Kidney capillary endothelial cell (primary cell): ENCODE measurements at regions not wholly inside any gene's neighbourhood (a gene's known extent, or its start where the extent isn't known, plus 50 kb on each side); places are given as distances from the start of the nearest gene placed in this dataset.

ENCODE experiments used
- DNase-seq: peaks from one replicate; pipeline ENCODE4 v3.0.0-alpha.2; 2018; ENCODE audit warnings: low spot score

DNA sequence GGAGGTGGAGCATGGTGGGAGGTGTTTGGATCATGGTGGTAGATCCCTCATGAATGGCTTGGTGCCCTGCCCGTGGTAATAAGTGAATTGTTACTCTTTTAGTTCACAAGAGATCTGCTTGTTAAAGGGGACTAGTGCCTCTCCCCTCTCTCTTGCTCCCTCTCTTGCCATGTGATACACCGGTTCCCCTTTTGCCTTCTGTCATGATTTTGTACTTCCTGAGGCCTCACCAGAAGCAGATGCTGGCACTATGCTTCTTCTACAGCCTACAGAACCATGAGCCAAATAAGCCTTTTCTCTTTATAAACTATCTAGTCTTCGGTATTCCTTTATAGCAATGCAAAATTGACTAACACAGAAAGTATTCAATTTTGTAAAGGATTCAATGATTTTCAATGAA lies 817.1 kb downstream of the TLR4 start:
- DNase-seq: no peak

DNA sequence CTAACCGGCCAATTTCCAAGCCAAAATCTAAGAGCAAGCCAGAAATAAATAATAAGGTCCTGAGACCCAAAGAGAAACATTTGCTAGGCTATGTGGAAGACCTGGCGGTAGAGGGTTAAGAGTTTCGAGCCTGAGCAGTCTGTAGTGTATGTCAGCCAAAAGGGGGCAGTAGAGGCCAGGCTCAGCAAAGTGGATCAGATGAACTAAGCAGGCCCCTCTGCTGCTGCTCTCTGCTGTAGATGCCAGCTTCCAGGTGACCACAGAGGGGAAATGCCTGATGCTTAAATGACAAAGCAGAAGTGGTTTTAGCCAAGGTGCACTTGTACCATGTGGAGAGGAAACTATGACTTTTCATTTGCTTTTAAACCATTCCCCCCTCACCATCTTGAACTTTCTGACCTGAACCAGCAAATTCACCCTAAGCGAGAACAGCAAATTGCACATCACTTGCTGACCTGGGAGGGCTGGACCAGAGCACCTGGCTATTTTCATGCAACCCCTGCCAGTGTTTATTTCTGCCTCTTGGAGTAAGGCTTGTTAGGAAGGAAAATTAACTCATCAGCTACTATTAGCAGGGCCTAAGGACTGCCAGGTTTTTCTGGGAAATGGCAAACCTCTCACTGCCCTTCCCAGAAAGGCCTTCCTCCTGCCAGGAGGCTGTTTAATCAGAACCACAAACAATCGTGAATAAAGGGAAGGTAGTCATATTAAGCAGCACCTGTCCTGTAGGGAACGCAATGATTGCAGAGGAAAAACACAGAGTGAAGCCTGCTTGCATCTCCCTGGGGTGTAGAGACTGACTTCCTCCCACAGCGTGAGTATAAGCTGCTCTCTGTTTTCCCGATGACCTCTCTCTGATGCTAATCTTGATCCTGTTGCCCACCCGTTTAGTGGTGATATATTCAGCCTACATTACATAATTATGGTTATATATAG lies 818.2 kb downstream of the TLR4 start:
- peak; percentile 66 for DNase-seq

DNA sequence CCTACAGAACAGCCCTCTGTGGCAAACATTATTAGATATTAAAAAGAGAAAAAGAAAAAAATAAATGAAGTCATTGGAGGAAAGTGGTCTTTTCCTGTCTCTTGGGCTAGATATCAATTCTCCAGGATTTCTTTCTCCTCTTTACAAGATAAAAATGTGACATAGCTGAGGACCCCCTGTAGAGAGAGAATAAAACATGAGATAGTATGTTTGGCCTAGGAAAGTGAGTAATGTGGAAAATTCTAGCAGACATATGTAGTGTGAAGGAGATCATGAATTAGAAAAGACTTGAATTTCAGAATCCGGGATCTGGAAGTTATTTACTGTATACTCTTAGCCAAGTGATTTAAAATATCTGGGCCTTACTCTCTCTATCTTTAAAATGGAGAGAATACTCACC lies 823.1 kb downstream of the TLR4 start:
- DNase-seq: no peak

- peak; percentile 85 for DNase-seq
Observed at GRCh38 chr9:118529210-118529609, 825.0 kb downstream of the TLR4 start.

GRCh38 chr9:118529624-118530214 lies 825.5 kb downstream of the TLR4 start:
- DNase-seq: no peak

DNA sequence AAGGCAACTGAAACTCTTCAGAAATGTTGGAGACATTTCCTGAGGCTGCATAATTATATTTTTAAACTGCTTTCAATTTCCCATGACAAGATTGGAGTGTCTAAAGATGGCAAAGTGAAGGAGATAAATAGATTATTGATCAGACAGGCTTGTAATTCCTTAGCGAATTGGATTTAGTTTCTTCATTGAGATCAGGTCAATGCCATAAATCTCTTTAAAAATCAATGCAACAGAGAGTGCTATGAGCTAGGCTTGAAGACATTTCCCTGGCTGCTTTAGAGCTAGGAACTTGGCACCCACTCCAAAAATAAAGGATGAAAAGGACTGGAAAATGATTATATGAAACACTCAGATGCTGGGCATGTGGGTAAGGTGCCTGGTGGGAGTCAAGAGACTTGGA lies 828.4 kb downstream of the TLR4 start:
- DNase-seq: no peak

GRCh38 chr9:118533101-118533500 lies 828.9 kb downstream of the TLR4 start:
- no peak for DNase-seq

GRCh38 chr9:118533850-118534249 lies 829.6 kb downstream of the TLR4 start:
- peak; percentile 7 for DNase-seq

DNA sequence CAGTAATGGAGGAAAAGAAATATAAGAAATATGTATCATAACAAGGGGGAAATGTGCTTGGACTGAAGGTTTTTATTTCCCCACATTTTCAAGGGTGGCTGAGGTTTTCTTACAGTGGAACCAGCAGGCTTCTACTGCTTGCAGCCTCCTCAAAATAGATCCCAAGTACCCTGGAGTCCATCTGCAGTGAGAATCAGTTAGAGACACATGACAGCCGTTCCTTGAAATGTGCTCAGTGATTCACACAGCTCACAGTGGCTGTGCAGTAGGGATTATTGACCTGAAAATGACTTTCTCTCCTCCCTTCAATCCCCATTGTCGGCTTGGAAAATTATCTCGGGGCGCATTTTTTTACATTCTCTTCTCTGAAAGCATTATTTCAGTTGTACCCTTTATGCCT lies 832.0 kb downstream of the TLR4 start:
- no peak for DNase-seq

- DNase-seq: no peak
Observed at GRCh38 chr9:118538959-118539358, 830.3 kb downstream of the BRINP1 start.

- no peak for DNase-seq
Observed at GRCh38 chr9:118553465-118553864, 815.8 kb downstream of the BRINP1 start.

- no peak for DNase-seq
Observed at GRCh38 chr9:118554987-118555386, 814.2 kb downstream of the BRINP1 start.

- DNase-seq: no peak
Observed at GRCh38 chr9:118558026-118558425, 811.2 kb downstream of the BRINP1 start.

- DNase-seq: no peak
Observed at GRCh38 chr9:118558891-118559290, 810.3 kb downstream of the BRINP1 start.

GRCh38 chr9:118561051-118561450 lies 808.2 kb downstream of the BRINP1 start:
- no peak for DNase-seq

DNA sequence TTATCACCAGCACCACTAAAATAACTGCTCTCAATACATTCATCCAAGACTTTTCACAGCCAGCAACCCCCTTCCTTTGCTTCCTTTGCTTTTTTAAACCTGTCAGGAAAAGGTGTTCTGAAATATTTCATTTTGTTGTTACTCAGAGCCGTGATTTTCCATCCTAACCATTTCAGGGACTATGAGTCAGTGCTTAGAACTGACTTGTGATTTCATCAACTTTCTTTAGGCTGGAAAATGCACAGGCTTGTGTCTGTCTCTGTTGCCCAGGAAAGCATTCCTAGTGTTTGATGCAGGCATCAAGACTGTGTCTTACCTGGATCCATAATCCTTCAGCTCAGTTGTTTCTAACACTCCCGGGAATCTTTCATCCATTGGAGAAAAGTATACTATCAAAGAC lies 805.6 kb downstream of the BRINP1 start:
- DNase-seq: no peak

GRCh38 chr9:118567861-118568260 lies 801.4 kb downstream of the BRINP1 start:
- no peak for DNase-seq

DNA sequence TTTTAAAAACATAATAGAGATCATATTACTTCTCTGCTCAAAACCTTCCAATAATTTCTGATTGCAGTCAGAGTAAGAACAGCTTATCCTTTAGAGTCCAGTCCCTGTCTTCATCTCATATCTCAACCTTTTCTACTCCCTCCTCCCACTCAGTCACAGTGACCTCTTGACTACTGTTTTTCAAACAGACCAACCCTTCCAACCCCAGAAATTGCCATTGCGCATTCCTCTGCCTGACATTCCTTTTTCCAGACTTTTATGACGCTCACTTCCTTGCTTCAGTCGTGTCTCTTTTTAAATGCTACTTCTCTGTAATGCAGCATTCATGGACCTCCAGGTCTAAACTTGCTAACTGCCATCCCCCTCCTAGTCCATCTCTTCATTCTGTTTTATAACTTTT lies 800.5 kb downstream of the BRINP1 start:
- no peak for DNase-seq

DNA sequence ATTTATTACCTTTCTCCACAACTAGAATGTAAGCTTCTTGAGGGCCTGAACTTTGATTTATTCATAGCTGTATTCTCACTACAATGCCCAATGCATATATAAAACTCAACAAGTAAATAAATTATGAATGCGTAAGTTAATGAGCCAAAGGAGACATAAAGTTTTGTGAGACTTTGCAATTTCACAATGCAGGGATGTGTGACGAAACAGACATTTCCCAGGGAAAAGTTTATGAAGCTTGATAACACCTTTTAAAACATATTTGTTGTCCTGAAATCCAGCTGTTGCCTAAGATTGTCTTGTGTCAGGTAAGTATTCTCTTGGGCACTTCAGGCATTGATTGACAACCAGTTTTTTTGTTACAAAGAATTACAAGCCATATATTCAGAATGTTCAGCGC lies 800.1 kb downstream of the BRINP1 start:
- DNase-seq: no peak

- no peak for DNase-seq
Observed at GRCh38 chr9:118570066-118570465, 799.2 kb downstream of the BRINP1 start.

- DNase-seq: no peak
Observed at GRCh38 chr9:118575341-118576070, 793.7 kb downstream of the BRINP1 start.

DNA sequence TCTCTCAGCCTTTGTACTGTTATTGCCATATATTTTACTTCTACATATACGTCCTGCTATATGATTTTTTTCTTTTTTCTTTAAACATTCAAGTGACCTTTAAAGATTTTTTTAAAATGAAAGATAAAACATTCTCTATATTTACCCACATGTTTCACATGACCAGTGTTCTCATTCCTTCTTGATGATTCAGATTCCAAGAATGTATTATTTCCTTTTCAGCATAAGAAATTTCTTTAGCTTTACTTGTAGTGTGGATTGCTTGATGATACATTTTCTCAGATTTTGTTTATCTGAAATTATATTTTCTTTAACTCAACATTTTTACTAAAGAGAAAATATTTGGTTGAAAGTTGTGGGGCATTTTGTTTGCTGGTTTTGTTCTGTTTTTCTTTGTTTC lies 792.1 kb downstream of the BRINP1 start:
- peak; percentile 78 for DNase-seq

- DNase-seq: peak; percentile 56
Observed at GRCh38 chr9:118578467-118578866, 790.8 kb downstream of the BRINP1 start.
